ENCODE measurements at regions not wholly inside any gene's neighbourhood (a gene's known extent, or its start where the extent isn't known, plus 50 kb on each side); places are given as distances from the start of the nearest gene placed in this dataset.

DNA sequence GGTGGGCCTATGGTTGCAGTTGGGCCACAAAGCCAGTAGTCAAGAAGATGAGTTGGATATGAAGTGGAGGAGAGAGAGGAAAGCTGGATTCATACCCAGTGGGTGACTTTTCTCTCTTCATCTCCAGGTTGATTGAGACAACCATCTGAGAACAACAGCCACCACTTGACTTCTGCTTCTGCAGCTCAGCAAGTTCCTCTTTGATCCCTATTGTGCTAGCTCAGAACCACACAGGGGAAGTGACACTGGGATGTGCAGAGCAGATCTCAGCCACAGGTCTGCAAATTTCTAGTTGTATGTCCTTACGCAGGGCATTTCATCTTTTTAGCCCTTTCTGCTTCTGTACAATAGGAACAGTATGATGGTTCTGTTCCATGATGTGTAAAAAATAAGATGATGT lies 459.2 kb upstream of the ARRDC4 start:
- TF ChIP-seq, protein P1, sequence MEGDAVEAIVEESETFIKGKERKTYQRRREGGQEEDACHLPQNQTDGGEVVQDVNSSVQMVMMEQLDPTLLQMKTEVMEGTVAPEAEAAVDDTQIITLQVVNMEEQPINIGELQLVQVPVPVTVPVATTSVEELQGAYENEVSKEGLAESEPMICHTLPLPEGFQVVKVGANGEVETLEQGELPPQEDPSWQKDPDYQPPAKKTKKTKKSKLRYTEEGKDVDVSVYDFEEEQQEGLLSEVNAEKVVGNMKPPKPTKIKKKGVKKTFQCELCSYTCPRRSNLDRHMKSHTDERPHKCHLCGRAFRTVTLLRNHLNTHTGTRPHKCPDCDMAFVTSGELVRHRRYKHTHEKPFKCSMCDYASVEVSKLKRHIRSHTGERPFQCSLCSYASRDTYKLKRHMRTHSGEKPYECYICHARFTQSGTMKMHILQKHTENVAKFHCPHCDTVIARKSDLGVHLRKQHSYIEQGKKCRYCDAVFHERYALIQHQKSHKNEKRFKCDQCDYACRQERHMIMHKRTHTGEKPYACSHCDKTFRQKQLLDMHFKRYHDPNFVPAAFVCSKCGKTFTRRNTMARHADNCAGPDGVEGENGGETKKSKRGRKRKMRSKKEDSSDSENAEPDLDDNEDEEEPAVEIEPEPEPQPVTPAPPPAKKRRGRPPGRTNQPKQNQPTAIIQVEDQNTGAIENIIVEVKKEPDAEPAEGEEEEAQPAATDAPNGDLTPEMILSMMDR (optimal IDR thresholded peaks at IDR 0.05 in 1 of 3, IDR thresholded peaks at IDR 0.05 in 1 of 3, conservative IDR thresholded peaks at IDR 0.05 in 1 of 3; ENCODE audit: extremely low read depth in 1 of 3, insufficient read depth in 2 of 3, low read length in 3 of 3): no peak
- TF ChIP-seq EZH2 (IDR thresholded peaks at IDR 0.05; ENCODE audit: low read length): no peak
